ENCODE measurements at regions not wholly inside any gene's neighbourhood (a gene's known extent, or its start where the extent isn't known, plus 50 kb on each side); places are given as distances from the start of the nearest gene placed in this dataset.

GRCh38 chr10:128518000-128518399 lies 391.8 kb upstream of the MKI67 start:
- TF ChIP-seq, protein P1, sequence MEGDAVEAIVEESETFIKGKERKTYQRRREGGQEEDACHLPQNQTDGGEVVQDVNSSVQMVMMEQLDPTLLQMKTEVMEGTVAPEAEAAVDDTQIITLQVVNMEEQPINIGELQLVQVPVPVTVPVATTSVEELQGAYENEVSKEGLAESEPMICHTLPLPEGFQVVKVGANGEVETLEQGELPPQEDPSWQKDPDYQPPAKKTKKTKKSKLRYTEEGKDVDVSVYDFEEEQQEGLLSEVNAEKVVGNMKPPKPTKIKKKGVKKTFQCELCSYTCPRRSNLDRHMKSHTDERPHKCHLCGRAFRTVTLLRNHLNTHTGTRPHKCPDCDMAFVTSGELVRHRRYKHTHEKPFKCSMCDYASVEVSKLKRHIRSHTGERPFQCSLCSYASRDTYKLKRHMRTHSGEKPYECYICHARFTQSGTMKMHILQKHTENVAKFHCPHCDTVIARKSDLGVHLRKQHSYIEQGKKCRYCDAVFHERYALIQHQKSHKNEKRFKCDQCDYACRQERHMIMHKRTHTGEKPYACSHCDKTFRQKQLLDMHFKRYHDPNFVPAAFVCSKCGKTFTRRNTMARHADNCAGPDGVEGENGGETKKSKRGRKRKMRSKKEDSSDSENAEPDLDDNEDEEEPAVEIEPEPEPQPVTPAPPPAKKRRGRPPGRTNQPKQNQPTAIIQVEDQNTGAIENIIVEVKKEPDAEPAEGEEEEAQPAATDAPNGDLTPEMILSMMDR (conservative IDR thresholded peaks at IDR 0.05; ENCODE audit: low read depth, low read length): no peak
- H3K4me3 ChIP-seq (ENCODE audit: low read depth, low read length): no peak overlapping the region
- no peak for DNase-seq (ENCODE audit: low read depth)

DNA sequence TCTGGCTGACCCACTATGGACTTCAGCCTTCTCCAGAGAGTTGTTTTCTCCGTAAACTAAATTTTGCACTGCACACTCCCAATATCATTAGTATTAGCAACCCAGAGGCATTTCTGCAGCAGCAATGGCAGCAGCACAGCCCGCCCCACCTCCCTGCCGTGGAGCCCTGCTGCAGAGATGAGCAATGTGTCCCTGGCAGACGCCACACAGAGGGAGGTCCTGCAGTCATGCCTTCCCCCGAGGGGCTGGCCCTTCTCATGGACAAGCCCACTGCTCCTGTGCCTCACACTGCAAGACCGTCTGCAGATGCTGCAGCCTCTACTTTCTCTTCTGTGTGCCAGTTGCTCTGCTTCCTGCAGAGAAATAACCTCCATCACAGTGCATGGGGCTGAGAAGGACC lies 393.4 kb upstream of the MKI67 start:
- H3K4me3 ChIP-seq (ENCODE audit: low read depth, low read length): no peak overlapping the region
- TF ChIP-seq, protein P1 (conservative IDR thresholded peaks at IDR 0.05; ENCODE audit: low read depth, low read length): no peak
- DNase-seq (ENCODE audit: low read depth): no peak

GRCh38 chr10:128520211-128520815 lies 394.1 kb upstream of the MKI67 start:
- TF ChIP-seq, protein P1 (conservative IDR thresholded peaks at IDR 0.05; ENCODE audit: low read depth, low read length): no peak
- no peak overlapping the region for H3K4me3 ChIP-seq (ENCODE audit: low read depth, low read length)
- no peak for DNase-seq (ENCODE audit: low read depth)

DNA sequence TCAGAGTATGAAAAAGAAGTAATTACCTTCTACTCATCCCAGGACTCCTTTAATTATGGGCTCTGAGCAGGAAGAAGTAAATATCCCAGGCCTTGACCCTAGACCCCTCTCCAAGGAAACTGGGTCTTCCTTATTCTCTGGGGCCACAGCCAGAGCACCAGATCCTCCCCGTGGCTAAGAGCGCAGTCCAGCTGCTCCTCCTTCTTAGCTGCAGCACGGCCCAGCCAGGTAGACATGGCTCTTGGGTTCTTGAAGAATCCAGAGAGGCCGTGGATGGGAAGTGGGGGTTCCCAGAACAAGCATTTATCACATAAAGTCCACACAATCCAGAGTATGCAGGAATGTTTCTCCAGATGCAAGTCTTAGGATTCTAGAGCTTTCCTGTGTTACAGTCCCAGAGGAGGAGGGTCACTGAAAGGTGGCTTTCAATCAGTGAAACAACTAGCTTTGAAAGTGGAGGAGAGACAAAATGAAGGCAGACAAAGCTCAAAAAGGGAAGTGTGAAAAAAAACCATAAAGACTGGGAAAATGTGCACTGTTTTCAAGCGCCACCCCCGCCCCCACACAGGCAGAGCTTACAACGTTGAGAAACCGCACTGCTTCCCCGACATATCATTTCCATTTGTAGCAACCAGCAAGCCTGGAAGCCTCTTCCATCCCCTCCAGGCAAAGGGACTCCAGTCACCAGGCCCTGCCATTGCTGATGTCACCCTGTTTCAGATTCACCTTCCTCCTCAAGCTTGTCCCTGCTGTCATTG lies 396.5 kb upstream of the MKI67 start:
- no peak for DNase-seq (ENCODE audit: low read depth)
- TF ChIP-seq, protein P1 (conservative IDR thresholded peaks at IDR 0.05; ENCODE audit: low read depth, low read length): no peak

DNA sequence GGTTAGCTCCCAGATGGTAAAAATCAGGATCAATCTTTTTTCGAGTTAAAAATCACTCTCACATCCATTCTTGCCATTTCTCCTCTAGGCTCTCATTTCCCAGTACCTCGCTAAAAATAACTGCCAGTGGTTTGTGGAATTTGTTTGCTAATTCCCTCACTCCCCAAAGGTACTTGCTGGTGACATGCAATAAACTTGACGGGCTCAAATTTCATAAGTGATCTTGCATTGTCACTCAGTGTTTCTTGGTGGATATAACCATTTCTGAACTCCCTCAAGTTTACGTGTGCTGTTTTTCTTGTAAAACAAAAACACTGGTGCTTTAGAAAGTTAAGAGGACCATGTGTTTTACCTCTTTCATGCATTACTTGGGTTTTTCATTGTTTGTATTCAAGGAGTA lies 399.2 kb upstream of the MKI67 start:
- TF ChIP-seq, protein P1 (conservative IDR thresholded peaks at IDR 0.05; ENCODE audit: low read depth, low read length): no peak
- H3K4me3 ChIP-seq (ENCODE audit: low read depth, low read length): no peak overlapping the region
- DNase-seq (ENCODE audit: low read depth): no peak

More for the DNA sequence above, 396.5 kb upstream of the MKI67 start:
- H3K4me3 ChIP-seq (ENCODE audit: low read depth, low read length): no peak overlapping the region

DNA sequence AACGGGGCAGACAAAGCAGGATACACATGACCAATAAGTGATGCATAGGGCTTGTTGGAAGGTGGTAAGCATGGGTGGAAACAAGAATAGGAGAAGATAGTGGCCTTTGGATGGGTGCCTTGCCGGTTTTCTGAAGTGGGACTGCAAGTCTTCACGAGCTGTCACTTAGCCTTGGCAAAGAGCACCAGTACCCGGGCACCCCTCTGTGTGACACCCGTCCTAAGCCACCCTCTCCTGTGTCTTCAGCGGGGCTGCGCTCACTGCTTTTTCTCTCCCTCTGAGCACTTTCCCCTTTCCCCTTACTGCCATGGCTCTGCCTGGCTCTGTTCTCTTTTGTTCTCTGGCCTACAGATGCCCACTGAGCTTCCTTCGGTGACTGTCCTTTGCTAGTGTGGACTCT lies 399.7 kb upstream of the MKI67 start:
- no peak for DNase-seq (ENCODE audit: low read depth)
- TF ChIP-seq, protein P1 (conservative IDR thresholded peaks at IDR 0.05; ENCODE audit: low read depth, low read length): no peak
- H3K4me3 ChIP-seq (ENCODE audit: low read depth, low read length): no peak overlapping the region
